K562 (cell line): ENCODE measurements at regions not wholly inside any gene's neighbourhood (a gene's known extent, or its start where the extent isn't known, plus 50 kb on each side); places are given as distances from the start of the nearest gene placed in this dataset.

ENCODE experiments used
- ATAC-seq: fragments of 200-7000 bp; cut with Tn5 transposase; 3 replicates; pipeline ENCODE4 v1.9.1; 2020; ENCODE audit warnings: moderate library complexity
- BruUV-seq: library from RNA; stranded (reverse); fragments of 400-500 nt; replicated peaks from 2 replicates; lab custom pipeline; 2021; lab: Mats Ljungman, UMichigan
- CTCF ChIA-PET: fragments of 300-600 bp; formaldehyde crosslinking; extraction: SDS; loops from one replicate; lab custom pipeline; 2021; ENCODE audit warnings: low intra/inter-chr PET ratio; lab: Yijun Ruan, JAX
- POLR2A ChIA-PET: fragments of 300-600, 350-650 bp; sonication (Branson Sonifier 250); formaldehyde crosslinking; extraction: SDS; loops from one replicate; lab custom pipeline; 2021; ENCODE audit warnings: antibody characterized with exemption, inconsistent platforms; lab: Yijun Ruan, JAX
- DNase-seq, 4 experiments: peaks; one replicate each; pipeline versions ENCODE4 v3.0.0 to v3.0.0-alpha.2; 2011 to 2018; ENCODE audit warnings: low spot score in 3 of 4, mixed read lengths in 3 of 4; ENCODE audit errors: extremely low read depth in 1 of 4
- FAIRE-seq: peaks from 2 replicates; lab custom pipeline; 2011; peaks lifted over from hg19 to GRCh38; lab: Jason Lieb, UNC
- H2AFZ ChIP-seq: 2 replicates; pipeline ENCODE4 v1.6.0; 2011; ENCODE audit warnings: low read depth, low read length, control low read depth, inconsistent platforms
- H3K27ac ChIP-seq: fragments of 200-600 bp; 3 replicates; pipeline ENCODE4 v1.8.0; 2011; ENCODE audit warnings: low read depth, mild to moderate bottlenecking, control low read depth, inconsistent platforms, low read length, moderate library complexity, mixed read lengths; ENCODE audit errors: extremely low read depth
- H3K27me3 ChIP-seq, 2 experiments: fragments of 300-600 bp in 1 of 2; 2 replicates in 1 of 2; 3 replicates in 1 of 2; pipeline versions ENCODE4 v1.6.0 to v1.8.0; 2011; ENCODE audit warnings: inconsistent platforms in 2 of 2, low read length in 2 of 2, mild to moderate bottlenecking in 1 of 2, mixed read lengths in 1 of 2, moderate library complexity in 1 of 2; ENCODE audit not compliant: control insufficient read depth in 2 of 2, insufficient read depth in 2 of 2
- H3K36me3 ChIP-seq: fragments of 300-600 bp; 3 replicates; pipeline ENCODE4 v1.8.0; 2011; ENCODE audit warnings: mild to moderate bottlenecking, low read length, inconsistent platforms; ENCODE audit not compliant: control insufficient read depth, insufficient read depth
- H3K4me1 ChIP-seq, 2 experiments: fragments of 200-600 bp in 1 of 2; replicated peaks in 1 of 2; 2 replicates in 1 of 2; 3 replicates in 1 of 2; pipeline versions ENCODE4 v1.5.1 to v1.8.0; 2011; ENCODE audit warnings: inconsistent platforms in 2 of 2, low read length in 2 of 2, mild to moderate bottlenecking in 1 of 2, mixed read lengths in 1 of 2, moderate library complexity in 1 of 2; ENCODE audit not compliant: control insufficient read depth in 2 of 2, insufficient read depth in 2 of 2
- H3K4me2 ChIP-seq: 2 replicates; pipeline ENCODE4 v1.6.1; 2011; ENCODE audit warnings: low read length, control low read depth, inconsistent platforms, mixed read lengths; ENCODE audit not compliant: insufficient read depth
- H3K4me3 ChIP-seq: fragments of 200-600 bp; sonication (generic), shearing (Covaris generic); 2 replicates; pipeline ENCODE4 v1.5.1; 2016; ENCODE audit warnings: control low read depth, inconsistent platforms
- H3K79me2 ChIP-seq: fragments of 200-600 bp; 3 replicates; pipeline ENCODE4 v1.8.0; 2011; ENCODE audit warnings: low read length, inconsistent platforms; ENCODE audit not compliant: control insufficient read depth, insufficient read depth
- H3K9ac ChIP-seq, 2 experiments: 2 replicates each; pipeline versions ENCODE4 v1.6.0 to v1.6.1; 2011; ENCODE audit warnings: low read depth in 2 of 2, low read length in 2 of 2, control low read depth in 1 of 2, inconsistent platforms in 1 of 2, mild to moderate bottlenecking in 1 of 2, mixed read lengths in 1 of 2; ENCODE audit not compliant: insufficient read depth in 1 of 2
- H3K9me1 ChIP-seq: one replicate; pipeline ENCODE4 v1.6.0; 2011; ENCODE audit warnings: inconsistent platforms, mild to moderate bottlenecking, low read length, moderate library complexity; ENCODE audit not compliant: control insufficient read depth, insufficient read depth
- H3K9me3 ChIP-seq: replicated peaks from 2 replicates; pipeline ENCODE4 v1.5.1; 2011; ENCODE audit warnings: low read depth, low read length, inconsistent platforms; ENCODE audit not compliant: control insufficient read depth, insufficient read depth
- H4K20me1 ChIP-seq: replicated peaks from 2 replicates; pipeline ENCODE4 v1.6.1; 2011; ENCODE audit warnings: low read length, inconsistent platforms, mixed read lengths; ENCODE audit not compliant: control insufficient read depth, insufficient read depth
- MCM2 ChIP-seq: fragments of 450-650 bp; IDR thresholded peaks from 2 replicates; pipeline ENCODE4 v1.6.1; 2017; ENCODE audit warnings: low read depth, mild to moderate bottlenecking
- WGBS: fragments of 100-300 bp; shearing (Covaris generic); methylation state at CpG from one replicate; pipeline ENCODE4 v1.1.6; 2016; ENCODE audit warnings: low coverage, mixed read lengths; ENCODE audit not compliant: insufficient coverage; ENCODE audit errors: missing lambda C conversion rate; 5-methylcytosine and 5-hydroxymethylcytosine counted together
- in situ Hi-C: fragments of 300-500 bp; cut with MboI; formaldehyde crosslinking; loops from 4 replicates; pipeline ENCODE4 v1.15.0; 2018; ENCODE audit warnings: inconsistent platforms, mixed read lengths
- intact Hi-C: fragments of 100-400 bp; cut with micrococcal nuclease; formaldehyde crosslinking; loops from 2 replicates; pipeline ENCODE4 v1.14.2; 2022
- TF ChIP-seq, protein P1 (sequence below): sonication (generic); formaldehyde crosslinking; IDR thresholded peaks from 2 replicates; pipeline ENCODE4 v1.8.0; 2022; ENCODE audit warnings: mild to moderate bottlenecking, missing genetic modification reagents, borderline replicate concordance
- TF ChIP-seq, protein P2 (sequence below), 2 experiments: IDR thresholded peaks; 2 replicates each; pipeline ENCODE4 v1.6.1; 2011; ENCODE audit warnings: borderline replicate concordance in 1 of 2, control low read depth in 1 of 2, low read depth in 1 of 2, low read length in 1 of 2, mild to moderate bottlenecking in 1 of 2, mixed read lengths in 1 of 2, moderate library complexity in 1 of 2; ENCODE audit not compliant: insufficient read depth in 1 of 2, insufficient read length in 1 of 2, poor library complexity in 1 of 2, severe bottlenecking in 1 of 2; ENCODE audit errors: extremely low read depth in 1 of 2

DNA sequence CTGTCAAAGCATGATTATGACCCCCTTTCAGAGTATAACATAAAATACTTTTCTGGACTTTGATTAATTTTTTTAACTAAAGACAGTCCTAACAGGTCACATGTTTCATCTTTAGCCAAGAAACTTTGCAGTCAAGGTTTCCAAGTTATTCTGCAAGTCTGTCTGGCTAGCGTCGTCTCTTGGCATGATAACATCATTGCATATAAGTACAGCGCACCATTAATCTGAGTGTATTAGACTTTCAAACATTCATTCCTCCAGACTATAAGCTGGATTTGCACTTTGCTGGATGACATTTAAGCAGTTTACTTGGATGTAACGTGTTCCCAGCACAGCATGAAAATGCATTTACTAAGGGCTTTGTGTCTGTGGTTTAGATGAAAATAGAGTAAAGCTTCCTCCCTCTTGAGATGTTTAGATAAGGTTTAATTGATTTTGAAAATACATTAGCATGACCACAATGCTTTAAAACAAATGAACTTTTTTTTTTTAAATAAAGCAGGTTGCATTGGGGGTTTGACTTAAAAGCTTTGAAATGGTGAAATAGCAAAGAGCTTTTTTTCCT, 349.0 kb upstream of the MTPN start:
- H3K4me2 ChIP-seq, result no peak overlapping the region
- H3K27ac ChIP-seq, result no peak overlapping the region
- intact Hi-C loops, result no loop called here
- no peaks in the 10 kb centered on the region for H3K79me2 ChIP-seq
- H3K27me3 ChIP-seq, result no peaks in the 10 kb centered on the region
- FAIRE-seq, result no peak
- no peaks in the 10 kb centered on the region for H3K9me3 ChIP-seq
- DNase-seq, result no peak
- ATAC-seq, result no peak
- H3K9ac ChIP-seq, result no peak overlapping the region
- TF ChIP-seq, protein P1, sequence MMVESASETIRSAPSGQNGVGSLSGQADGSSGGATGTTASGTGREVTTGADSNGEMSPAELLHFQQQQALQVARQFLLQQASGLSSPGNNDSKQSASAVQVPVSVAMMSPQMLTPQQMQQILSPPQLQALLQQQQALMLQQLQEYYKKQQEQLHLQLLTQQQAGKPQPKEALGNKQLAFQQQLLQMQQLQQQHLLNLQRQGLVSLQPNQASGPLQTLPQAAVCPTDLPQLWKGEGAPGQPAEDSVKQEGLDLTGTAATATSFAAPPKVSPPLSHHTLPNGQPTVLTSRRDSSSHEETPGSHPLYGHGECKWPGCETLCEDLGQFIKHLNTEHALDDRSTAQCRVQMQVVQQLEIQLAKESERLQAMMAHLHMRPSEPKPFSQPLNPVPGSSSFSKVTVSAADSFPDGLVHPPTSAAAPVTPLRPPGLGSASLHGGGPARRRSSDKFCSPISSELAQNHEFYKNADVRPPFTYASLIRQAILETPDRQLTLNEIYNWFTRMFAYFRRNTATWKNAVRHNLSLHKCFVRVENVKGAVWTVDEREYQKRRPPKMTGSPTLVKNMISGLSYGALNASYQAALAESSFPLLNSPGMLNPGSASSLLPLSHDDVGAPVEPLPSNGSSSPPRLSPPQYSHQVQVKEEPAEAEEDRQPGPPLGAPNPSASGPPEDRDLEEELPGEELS (CRISPR knock-in tag), result no peak
- TF ChIP-seq, protein P2, sequence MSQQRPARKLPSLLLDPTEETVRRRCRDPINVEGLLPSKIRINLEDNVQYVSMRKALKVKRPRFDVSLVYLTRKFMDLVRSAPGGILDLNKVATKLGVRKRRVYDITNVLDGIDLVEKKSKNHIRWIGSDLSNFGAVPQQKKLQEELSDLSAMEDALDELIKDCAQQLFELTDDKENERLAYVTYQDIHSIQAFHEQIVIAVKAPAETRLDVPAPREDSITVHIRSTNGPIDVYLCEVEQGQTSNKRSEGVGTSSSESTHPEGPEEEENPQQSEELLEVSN (IDR thresholded peaks at IDR 0.05; ENCODE audit: borderline replicate concordance in 1 of 2, extremely low read depth in 1 of 2, insufficient read depth in 1 of 2, insufficient read length in 1 of 2, low read depth in 1 of 2, low read length in 1 of 2, poor library complexity in 1 of 2, severe bottlenecking in 1 of 2), result no peak
- no peak for TF ChIP-seq MCM2
- WGBS, result 18% methylated on average over 4 of the region's 4 CpGs
- no peaks in the 10 kb centered on the region for H4K20me1 ChIP-seq
- no peak overlapping the region for H3K4me3 ChIP-seq
- BruUV-seq, result no TSS peak
- H3K9me1 ChIP-seq, result no peaks in the 10 kb centered on the region
- POLR2A ChIA-PET, result interaction anchor here (1.4 kb wide), 1 partner anchor 9 kb away, joined by 5 read pairs; no protein-coding TSS in a partner anchor
- H3K36me3 ChIP-seq, result no peaks in the 10 kb centered on the region
- in situ Hi-C loops, result no loop called here
- CTCF ChIA-PET, result no interaction called here
- peaks cover 0 to 9% of the 10 kb centered on the region in 2 experiments; a peak in 3 of 5 replicates for H3K4me1 ChIP-seq
- no peak overlapping the region for H2AFZ ChIP-seq
